IMR-90 (cell line): ENCODE measurements at regions not wholly inside any gene's neighbourhood (a gene's known extent, or its start where the extent isn't known, plus 50 kb on each side); places are given as distances from the start of the nearest gene placed in this dataset.

Experiments
- ATAC-seq: fragments of 200-7000 bp; cut with Tn5 transposase; 2 replicates; pipeline ENCODE4 v1.9.1; 2020; ENCODE audit warnings: low read depth, mild to moderate bottlenecking, moderate library complexity
- BruUV-seq: library from RNA; stranded (reverse); fragments of 400-500 nt; replicated peaks from 2 replicates; lab custom pipeline; 2021; lab: Mats Ljungman, UMichigan
- CTCF ChIA-PET: fragments of 300-600 bp; formaldehyde crosslinking; extraction: SDS; loops from one replicate; lab custom pipeline; 2021; ENCODE audit warnings: antibody characterized with exemption; lab: Yijun Ruan, JAX
- POLR2A ChIA-PET: fragments of 300-600 bp; sonication (Branson Sonifier 250); formaldehyde crosslinking; loops from one replicate; lab custom pipeline; 2022; ENCODE audit warnings: antibody characterized with exemption; ENCODE audit not compliant: unreplicated experiment; lab: Charles Lee
- DNase-seq: peaks from one replicate; pipeline ENCODE4 v3.0.0; 2013
- H2AFZ ChIP-seq: replicated peaks from 2 replicates; pipeline ENCODE3; 2013; ENCODE audit warnings: low read length, mild to moderate bottlenecking; ENCODE audit not compliant: poor library complexity
- H2AK5ac ChIP-seq: 2 replicates; pipeline ENCODE4 v1.6.1; 2013; ENCODE audit warnings: low read depth, low read length, inconsistent platforms
- H2AK9ac ChIP-seq: replicated peaks from 2 replicates; pipeline ENCODE3; 2013; ENCODE audit warnings: mild to moderate bottlenecking, low read depth, low read length, moderate library complexity; ENCODE audit not compliant: poor library complexity
- H2BK120ac ChIP-seq: 2 replicates; pipeline ENCODE4 v1.6.1; 2013; ENCODE audit warnings: low read depth, low read length, inconsistent platforms
- H2BK15ac ChIP-seq: 3 replicates; pipeline ENCODE4 v1.6.1; 2013; ENCODE audit warnings: low read depth, low read length, inconsistent platforms
- H2BK20ac ChIP-seq: 2 replicates; pipeline ENCODE4 v1.6.1; 2013; ENCODE audit warnings: low read depth, mild to moderate bottlenecking, inconsistent platforms, low read length, moderate library complexity
- H2BK5ac ChIP-seq: 2 replicates; pipeline ENCODE4 v1.6.1; 2013; ENCODE audit warnings: mild to moderate bottlenecking, low read depth, low read length, inconsistent platforms; ENCODE audit not compliant: poor library complexity, severe bottlenecking
- H3K14ac ChIP-seq: replicated peaks from 2 replicates; pipeline ENCODE4 v1.6.1; 2013; ENCODE audit warnings: low read depth, low read length, inconsistent platforms
- H3K18ac ChIP-seq: 2 replicates; pipeline ENCODE4 v1.6.1; 2013; ENCODE audit warnings: low read depth, low read length, control low read depth
- H3K23ac ChIP-seq: 2 replicates; pipeline ENCODE4 v1.6.1; 2013; ENCODE audit warnings: low read depth, low read length, inconsistent platforms
- H3K27ac ChIP-seq: 2 replicates; pipeline ENCODE4 v1.5.1; 2013; ENCODE audit warnings: mild to moderate bottlenecking, control low read depth, low read length; ENCODE audit not compliant: insufficient read depth
- H3K27me3 ChIP-seq: 2 replicates; pipeline ENCODE4 v1.6.1; 2013; ENCODE audit warnings: low read length; ENCODE audit not compliant: control insufficient read depth, insufficient read depth
- H3K36me3 ChIP-seq: 2 replicates; pipeline ENCODE4 v1.6.1; 2013; ENCODE audit warnings: low read length, mixed read lengths; ENCODE audit not compliant: control insufficient read depth, insufficient read depth
- H3K4ac ChIP-seq: 2 replicates; pipeline ENCODE4 v1.6.1; 2013; ENCODE audit warnings: low read depth, low read length, inconsistent platforms
- H3K4me1 ChIP-seq: 2 replicates; pipeline ENCODE4 v1.6.1; 2013; ENCODE audit warnings: low read length, mixed read lengths; ENCODE audit not compliant: control insufficient read depth, insufficient read depth
- H3K4me2 ChIP-seq: 2 replicates; pipeline ENCODE4 v1.6.1; 2013; ENCODE audit warnings: low read depth, mild to moderate bottlenecking, control low read depth, low read length, moderate library complexity
- H3K4me3 ChIP-seq: 2 replicates; pipeline ENCODE4 v1.5.1; 2013; ENCODE audit warnings: low read depth, mild to moderate bottlenecking, control low read depth, low read length, moderate library complexity; ENCODE audit not compliant: insufficient read depth
- H3K56ac ChIP-seq: 2 replicates; pipeline ENCODE4 v1.6.1; 2013; ENCODE audit warnings: low read length, inconsistent platforms; ENCODE audit not compliant: insufficient read depth; ENCODE audit errors: extremely low read depth
- H3K79me1 ChIP-seq, 2 experiments: 2 replicates each; pipeline ENCODE4 v1.6.1; 2013; ENCODE audit warnings: low read length in 2 of 2, inconsistent platforms in 1 of 2, low read depth in 1 of 2
- H3K9ac ChIP-seq: 2 replicates; pipeline ENCODE4 v1.6.1; 2013; ENCODE audit warnings: low read depth, low read length, control low read depth
- H3K9me1 ChIP-seq: 2 replicates; pipeline ENCODE4 v1.6.1; 2013; ENCODE audit warnings: low read length, inconsistent platforms; ENCODE audit not compliant: insufficient read depth
- H3K9me3 ChIP-seq: 2 replicates; pipeline ENCODE4 v1.6.1; 2013; ENCODE audit warnings: low read length; ENCODE audit not compliant: control insufficient read depth, insufficient read depth
- H4K20me1 ChIP-seq: 2 replicates; pipeline ENCODE4 v1.6.1; 2013; ENCODE audit warnings: low read length, inconsistent platforms; ENCODE audit not compliant: insufficient read depth
- H4K5ac ChIP-seq: 2 replicates; pipeline ENCODE4 v1.6.1; 2013; ENCODE audit warnings: mild to moderate bottlenecking, low read depth, low read length, control low read depth
- H4K8ac ChIP-seq, 2 experiments: 2 replicates each; pipeline ENCODE4 v1.6.1; 2013; ENCODE audit warnings: low read depth in 2 of 2, low read length in 2 of 2, control low read depth in 1 of 2, inconsistent platforms in 1 of 2
- H4K91ac ChIP-seq: 2 replicates; pipeline ENCODE4 v1.6.1; 2013; ENCODE audit warnings: low read depth, low read length, inconsistent platforms; ENCODE audit not compliant: insufficient read depth
- BHLHE40 ChIP-seq: fragments of 150-350 bp; IDR thresholded peaks from 2 replicates; pipeline ENCODE4 v1.6.1; 2016; ENCODE audit warnings: mild to moderate bottlenecking, low read depth, low read length
- CTCF ChIP-seq: conservative IDR thresholded peaks from 2 replicates; pipeline ENCODE4 v1.5.1; 2012; ENCODE audit warnings: mild to moderate bottlenecking, low read depth, low read length, improper control_type of control experiment
- FOS ChIP-seq: fragments of 150-350 bp; IDR thresholded peaks from 2 replicates; pipeline ENCODE4 v1.6.1; 2016; ENCODE audit warnings: low read depth, low read length
- MAFK ChIP-seq: IDR thresholded peaks from 2 replicates; pipeline ENCODE4 v1.6.1; 2012; ENCODE audit warnings: low read depth, low read length, improper control_type of control experiment
- MAZ ChIP-seq: IDR thresholded peaks from 2 replicates; pipeline ENCODE4 v1.6.1; 2012; ENCODE audit warnings: low read depth, mild to moderate bottlenecking, low read length, improper control_type of control experiment, moderate library complexity, borderline replicate concordance
- MXI1 ChIP-seq: IDR thresholded peaks from 2 replicates; pipeline ENCODE4 v1.6.1; 2012; ENCODE audit warnings: low read depth, mild to moderate bottlenecking, low read length, moderate library complexity, borderline replicate concordance
- NFE2L2 ChIP-seq: fragments of 150-350 bp; IDR thresholded peaks from 2 replicates; pipeline ENCODE4 v1.6.1; 2016; ENCODE audit warnings: low read depth, mild to moderate bottlenecking, low read length
- RAD21 ChIP-seq: IDR thresholded peaks from 2 replicates; pipeline ENCODE4 v1.6.1; 2012; ENCODE audit warnings: low read length, improper control_type of control experiment
- WGBS, 2 experiments: methylation state at CpG; one replicate each; pipeline versions ENCODE4 v1.1.5 to v1.1.7; 2013; ENCODE audit warnings: missing lambda C conversion rate in 2 of 2; ENCODE audit not compliant: insufficient read length in 1 of 2; ENCODE audit errors: extremely low coverage in 2 of 2; 5-methylcytosine and 5-hydroxymethylcytosine counted together
- dilution Hi-C: fragments of 300-500 bp; cut with HindIII; formaldehyde crosslinking; loops from one replicate; pipeline ENCODE4 v1.14.3; 2018; ENCODE audit warnings: low sequenced_read_pairs; ENCODE audit not compliant: unreplicated experiment
- in situ Hi-C: fragments of 300-500 bp; cut with MboI; formaldehyde crosslinking; loops from 3 replicates; pipeline ENCODE4 v1.14.3; 2019; ENCODE audit warnings: low sequenced_read_pairs, inconsistent platforms, mixed read lengths
- intact Hi-C: fragments of 100-400 bp; cut with micrococcal nuclease; formaldehyde crosslinking; loops from 2 replicates; pipeline ENCODE4 v1.10.0; 2022

- Histone ChIP-seq H3K4me3 (no peak overlapping the region), H2AK5ac (no peak overlapping the region), H3K4ac (peak overlapping the region; percentile 4; the same call in 1 of the 2 replicates), H3K23ac (no peak overlapping the region), H2BK5ac (no peak overlapping the region), H2AK9ac (no peak overlapping the region), H3K27me3 (no peaks in the 10 kb centered on the region; the same call in 1 of the 2 replicates), H3K9me1 (peaks cover 8% of the 10 kb centered on the region), H3K36me3 (no peaks in the 10 kb centered on the region), H2BK20ac (peak overlapping the region; percentile 17; the same call in 1 of the 2 replicates), H3K4me1 (peaks cover 8% of the 10 kb centered on the region), H3K79me1 (no peaks in the 10 kb centered on the region), H4K5ac (no peak overlapping the region), H3K14ac (no peak overlapping the region), H2BK120ac (peak overlapping the region; percentile 39), H4K8ac (no peak overlapping the region), H3K56ac (no peak overlapping the region), H3K18ac (no peak overlapping the region; the same call in 1 of the 2 replicates), H3K9me3 (no peaks in the 10 kb centered on the region), H2AFZ (peak overlapping the region; percentile 52), H4K20me1 (no peaks in the 10 kb centered on the region), H3K4me2 (no peak overlapping the region), H2BK15ac (no peak overlapping the region), H3K9ac (no peak overlapping the region), H3K27ac (peak overlapping the region; percentile 9; the same call in 1 of the 2 replicates), H4K91ac (0 out of 2 replicates have a peak overlapping the region, but pooled peaks have one; percentile 12)
- dilution Hi-C loops, result no loop called here
- ATAC-seq (peak; percentile 92), DNase-seq (peak; percentile 85)
- POLR2A ChIA-PET, result interaction anchor here (0.8 kb wide), 1 partner anchor 29 kb away, joined by 3 read pairs; no protein-coding TSS in a partner anchor
- in situ Hi-C loops, result no loop called here
- CTCF ChIA-PET, result interaction anchor here (0.9 kb wide), 1 partner anchor 14 kb away, joined by 3 read pairs; no protein-coding TSS in a partner anchor
- TF ChIP-seq RAD21 (no peak), MAZ (no peak), MAFK (peak; percentile 71), MXI1 (no peak), BHLHE40 (peak; percentile 71), CTCF (no peak), NFE2L2 (peak; percentile 96), FOS (peak; percentile 49; the same call in 1 of the 2 replicates)
- intact Hi-C loops, result no loop called here
- BruUV-seq, result no TSS peak
- WGBS, 2 experiments, result 10% methylated on average over 2 of the region's 9 CpGs; no CpG with 5 or more reads in 1 of the 2 experiments
Measured at GRCh38 chr11:119567688-119568582, 145.0 kb upstream of the THY1 start.
